NCI-H2227 (cell line): ENCODE measurements at regions not wholly inside any gene's neighbourhood (a gene's known extent, or its start where the extent isn't known, plus 50 kb on each side); places are given as distances from the start of the nearest gene placed in this dataset.

Experiments
- DNase-seq: peaks from one replicate; lab custom pipeline; 2025; ENCODE audit not compliant: unreplicated experiment; lab: John Stamatoyannopoulos, UW

DNA sequence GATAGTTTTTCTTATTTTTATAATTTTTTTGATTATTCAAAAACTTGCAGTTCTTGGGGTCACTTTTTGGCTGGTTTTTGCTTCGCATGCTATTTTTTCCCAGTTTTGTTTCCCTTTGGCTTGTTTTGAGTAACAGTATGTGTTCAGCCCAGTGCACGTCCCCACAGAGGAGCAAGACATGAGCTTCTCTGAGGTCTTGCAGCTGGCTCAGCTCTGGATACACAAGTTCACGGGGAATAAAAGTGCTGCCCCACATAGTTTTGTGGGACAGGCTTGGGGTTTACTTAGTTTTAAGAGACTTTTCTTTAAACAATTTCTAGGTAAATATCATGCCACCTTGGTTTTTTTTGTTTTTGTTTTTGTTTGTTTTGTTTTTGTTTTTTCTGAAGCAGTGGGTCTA lies 297.8 kb upstream of the IRX1 start:
- DNase-seq: no peak

DNA sequence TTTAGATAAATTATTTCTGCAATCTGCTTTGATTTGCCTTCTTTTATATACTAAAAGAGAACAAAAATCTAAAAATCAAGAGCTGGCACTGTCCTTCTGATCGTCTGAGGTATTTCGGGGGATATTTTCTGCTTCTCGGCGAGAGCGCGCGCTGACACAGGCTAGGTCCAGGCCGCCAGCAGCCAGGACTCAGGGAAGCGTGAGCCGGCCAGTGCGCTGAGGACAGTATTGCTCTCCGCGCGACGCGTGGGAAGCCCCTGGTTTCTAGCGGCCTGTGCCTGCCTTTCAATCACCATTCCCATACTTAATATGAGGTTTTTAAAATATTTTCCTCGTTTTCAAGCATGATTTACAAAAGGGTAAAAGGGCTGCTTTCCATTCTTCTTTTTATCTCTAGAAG lies 307.3 kb upstream of the IRX1 start:
- no peak for DNase-seq

DNA sequence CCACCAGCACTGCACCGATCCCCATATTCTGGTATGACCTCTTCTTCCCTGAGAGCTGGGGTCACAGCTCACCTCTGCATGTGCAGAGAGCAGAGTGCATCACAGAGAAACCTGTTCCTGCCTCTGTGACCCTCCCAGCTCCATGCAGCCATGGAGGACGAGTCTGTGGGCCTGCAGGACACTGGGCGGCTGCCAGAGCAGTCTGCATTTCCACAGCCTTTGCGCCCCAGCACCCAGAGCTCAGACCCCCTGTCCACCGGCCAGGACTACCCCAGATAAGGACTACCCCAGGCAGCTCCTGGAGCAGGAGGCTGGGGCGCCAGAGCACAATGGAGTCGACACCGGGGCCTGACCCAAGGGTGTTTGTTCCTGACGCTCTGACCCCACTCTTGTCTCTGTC lies 308.1 kb upstream of the IRX1 start:
- no peak for DNase-seq

DNA sequence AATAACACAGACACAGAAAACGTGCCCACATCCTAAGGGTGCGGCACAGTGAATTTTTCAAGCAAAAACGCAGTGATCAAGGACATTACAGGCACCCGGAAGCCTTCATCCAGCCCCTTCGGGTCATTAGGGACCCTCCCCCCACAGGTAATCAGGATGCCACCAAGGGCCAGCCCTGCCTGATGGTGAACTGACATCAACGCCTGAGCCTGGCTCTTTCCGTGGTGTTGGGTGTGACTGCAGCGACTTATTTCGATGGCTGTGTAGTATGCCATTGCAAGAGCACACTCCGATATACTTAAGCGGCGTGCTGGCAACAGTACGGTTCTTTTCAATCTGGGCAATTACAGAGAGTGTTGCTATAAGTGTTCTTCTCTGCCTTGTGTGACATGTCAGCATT lies 310.0 kb upstream of the IRX1 start:
- DNase-seq: no peak

DNA sequence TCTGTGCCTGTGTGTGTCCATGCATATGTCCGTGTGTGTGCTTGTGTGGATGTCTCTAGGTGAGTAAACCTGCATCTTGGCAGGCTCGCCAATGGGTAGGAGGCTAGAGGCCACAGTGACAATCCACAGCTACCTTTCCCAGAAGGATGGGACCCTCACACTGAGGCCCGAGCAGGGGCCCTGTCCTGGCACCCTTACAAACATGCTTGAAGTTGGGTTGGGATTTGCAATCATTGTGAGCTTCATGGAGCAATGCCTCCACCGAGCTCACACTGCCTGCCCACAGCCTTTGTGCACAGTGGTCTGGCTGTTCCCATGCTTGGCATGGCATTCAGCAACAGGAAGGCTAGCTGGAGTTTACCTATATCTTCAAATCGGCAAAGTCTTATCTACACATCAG lies 311.1 kb upstream of the IRX1 start:
- DNase-seq: no peak

DNA sequence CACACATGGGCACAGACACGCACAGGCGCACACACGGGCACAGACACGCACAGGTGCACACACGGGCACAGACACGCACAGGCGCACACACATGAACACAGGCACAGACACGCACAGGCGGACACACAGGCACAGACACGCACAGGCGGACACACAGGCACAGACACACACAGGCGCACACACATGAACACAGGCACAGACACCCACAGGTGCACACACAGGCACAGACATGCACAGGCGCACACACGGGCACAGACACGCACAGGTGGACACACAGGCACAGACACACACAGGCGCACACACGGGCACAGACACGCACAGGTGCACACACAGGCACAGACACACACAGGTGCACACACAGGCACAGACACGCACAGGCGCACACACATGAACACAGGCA lies 312.8 kb upstream of the IRX1 start:
- DNase-seq: no peak

DNA sequence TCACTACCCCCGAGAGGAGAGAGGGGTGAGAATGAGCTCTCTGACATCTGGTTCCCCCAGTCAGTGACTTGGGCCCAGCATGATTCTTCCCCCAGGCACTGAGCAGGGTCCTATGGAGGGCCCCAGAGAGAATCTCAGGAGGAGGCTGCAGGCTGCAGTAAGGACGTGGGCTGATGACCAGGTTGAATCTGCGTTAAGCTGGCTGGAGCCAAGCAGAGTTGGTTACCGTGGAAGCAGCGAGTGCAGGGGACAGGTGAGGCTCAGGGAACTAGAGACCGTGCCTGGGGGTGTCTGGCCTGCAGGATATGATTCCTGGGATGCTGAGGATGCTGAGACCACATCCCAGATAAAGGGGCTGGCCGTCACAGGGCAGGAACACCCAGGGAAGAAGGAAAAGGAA lies 314.3 kb upstream of the IRX1 start:
- no peak for DNase-seq

DNA sequence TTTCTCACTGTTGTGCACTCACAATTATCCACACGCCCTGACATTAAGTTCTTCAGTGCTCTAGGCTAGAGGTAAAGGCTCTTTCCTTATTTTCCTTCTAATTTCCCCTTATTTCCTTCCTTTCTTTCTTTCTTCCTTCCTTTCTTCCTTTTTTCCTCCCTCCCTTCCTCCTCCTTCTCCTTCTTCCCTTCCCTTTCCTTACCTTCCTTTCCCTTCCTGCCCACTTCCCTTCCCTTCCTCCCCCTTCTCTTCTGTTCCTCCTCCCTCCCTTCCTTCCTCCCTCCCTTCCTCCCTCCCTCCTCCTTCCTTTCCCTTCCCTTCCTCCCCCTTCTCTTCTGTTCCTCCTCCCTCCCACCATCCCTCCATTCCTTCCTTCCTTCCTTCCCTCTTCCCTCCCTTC lies 317.0 kb upstream of the IRX1 start:
- DNase-seq: no peak

DNA sequence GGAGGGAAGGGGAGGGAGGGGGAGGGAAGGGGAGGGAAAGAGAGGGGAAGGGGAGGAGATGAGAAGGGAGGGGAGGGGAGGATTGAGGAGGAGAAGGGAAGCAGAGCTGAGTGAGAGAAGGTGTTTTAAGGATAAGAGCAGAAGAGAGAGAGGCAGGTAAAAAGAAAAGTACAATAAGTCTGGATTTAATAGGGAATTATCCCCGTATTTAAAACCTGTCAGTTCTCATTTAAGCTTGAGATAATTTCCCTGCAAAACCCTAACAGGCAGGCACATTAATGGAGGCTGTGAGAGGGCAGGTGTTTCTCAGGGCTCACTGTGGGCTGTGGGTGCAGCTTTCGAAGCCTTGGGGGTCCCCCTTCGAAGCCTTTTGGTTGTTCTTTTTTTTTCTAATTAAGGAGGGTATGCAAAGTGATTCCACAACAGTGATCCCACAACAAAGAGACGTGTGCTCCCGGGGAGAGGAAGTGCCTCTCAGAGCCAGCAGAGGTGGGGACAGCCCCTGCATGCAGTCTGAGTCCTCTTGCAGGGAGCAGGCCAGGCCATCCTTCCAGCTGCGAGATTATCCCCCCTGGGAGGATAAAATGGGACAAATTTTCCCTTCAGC lies 317.9 kb upstream of the IRX1 start:
- no peak for DNase-seq

DNA sequence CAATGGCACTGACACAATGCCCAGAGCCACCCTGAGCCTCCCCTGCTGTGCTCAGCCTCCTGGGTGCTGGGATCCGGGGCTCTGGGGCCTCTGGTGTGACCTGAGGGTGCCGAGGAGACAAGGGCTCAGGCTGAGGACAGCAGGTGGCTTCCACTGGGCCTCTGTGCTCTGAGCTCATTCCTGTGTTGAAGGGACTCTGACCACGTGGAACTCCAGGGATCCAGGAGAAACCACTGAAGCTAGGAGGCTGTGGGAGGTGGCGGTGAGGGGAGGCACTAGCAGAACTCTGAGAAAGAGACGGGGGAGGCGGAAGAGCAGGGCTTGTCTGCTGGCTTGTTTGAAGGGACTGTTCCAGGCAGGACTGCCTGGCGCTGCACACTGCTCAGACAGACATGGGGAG lies 318.7 kb upstream of the IRX1 start:
- DNase-seq: no peak

DNA sequence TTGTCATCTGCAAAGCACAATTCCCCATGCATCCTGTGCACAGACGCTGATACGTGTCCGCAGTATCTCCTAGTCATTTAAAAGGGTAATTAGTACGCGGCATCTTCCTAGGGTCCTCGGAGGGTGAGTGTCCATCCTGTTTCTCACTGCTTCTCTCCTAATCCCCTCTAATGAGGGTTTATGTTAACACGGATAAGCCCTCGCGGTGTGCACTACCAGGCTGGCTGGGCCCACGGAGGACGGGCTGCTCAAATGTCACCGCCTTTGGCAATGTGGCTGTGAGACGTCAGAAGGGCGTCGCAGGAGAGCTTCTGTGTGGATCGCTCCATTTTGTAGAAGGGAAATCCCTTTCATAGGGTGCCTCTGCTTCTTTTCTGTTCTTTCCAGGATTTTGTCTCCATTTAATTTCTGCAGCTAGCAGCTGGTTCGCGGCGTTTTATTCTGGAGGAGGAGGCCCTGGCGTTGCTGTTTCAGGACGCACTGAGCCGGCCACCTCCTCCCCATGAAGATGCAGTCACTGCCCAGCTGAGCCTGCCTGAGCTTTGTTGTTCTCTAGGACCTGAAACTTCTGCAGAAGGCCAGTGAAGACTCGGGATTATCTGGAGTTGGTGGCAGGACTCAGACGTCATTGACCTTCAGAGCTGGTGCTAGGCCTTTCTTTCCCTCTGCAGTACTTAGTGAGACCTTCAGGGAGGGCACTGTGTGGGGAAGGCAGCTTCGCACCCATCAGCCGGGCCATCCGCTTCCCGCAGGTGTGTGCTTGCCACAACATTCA lies 326.1 kb upstream of the IRX1 start:
- DNase-seq: no peak

DNA sequence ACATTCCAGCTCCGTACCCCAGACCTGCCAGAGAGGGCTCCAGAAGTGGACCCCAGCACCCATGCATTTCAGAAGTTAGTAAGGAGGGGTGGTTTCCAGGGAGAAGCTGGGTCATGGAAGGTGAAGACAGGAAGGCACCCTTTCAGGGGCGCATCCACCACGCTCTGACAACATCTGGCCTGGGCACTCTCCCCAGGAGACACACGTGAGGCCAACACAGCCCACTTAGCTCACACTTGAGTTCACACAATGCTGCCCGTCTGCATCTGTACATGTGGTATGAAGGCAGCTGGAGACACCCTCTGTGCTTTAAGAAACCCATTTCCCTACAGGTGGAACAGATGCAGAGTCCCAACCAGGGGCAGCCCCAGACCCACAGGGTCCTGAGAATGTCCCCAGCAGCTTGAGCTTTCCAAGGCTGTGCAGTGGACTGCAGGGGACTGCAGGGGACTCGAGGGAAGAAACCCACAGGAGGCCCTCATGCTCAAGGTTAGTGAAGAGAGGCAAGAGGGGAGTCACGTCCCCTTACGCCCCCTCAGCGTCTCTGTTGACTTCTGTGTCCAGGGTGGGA lies 326.8 kb upstream of the IRX1 start:
- no peak for DNase-seq

DNA sequence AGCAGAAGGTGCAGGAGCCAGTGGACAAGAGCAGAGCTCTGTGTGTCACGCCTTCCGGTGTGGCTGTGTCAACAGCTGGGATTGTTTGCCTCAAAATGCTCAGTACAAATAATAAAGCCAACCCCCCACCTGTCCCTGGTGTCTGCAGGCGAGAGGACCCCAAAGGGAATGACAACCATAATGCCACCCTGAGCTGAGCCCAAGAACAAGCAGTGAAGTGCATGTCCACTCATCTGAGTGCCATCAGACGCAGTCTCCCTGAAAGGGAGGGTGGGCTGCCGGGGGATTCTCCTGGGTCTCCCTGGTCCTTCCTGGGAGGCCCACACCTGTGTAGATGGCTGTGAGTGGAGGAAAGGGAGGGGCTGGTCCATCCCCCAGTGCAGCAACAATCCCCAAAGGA lies 328.8 kb upstream of the IRX1 start:
- no peak for DNase-seq

DNA sequence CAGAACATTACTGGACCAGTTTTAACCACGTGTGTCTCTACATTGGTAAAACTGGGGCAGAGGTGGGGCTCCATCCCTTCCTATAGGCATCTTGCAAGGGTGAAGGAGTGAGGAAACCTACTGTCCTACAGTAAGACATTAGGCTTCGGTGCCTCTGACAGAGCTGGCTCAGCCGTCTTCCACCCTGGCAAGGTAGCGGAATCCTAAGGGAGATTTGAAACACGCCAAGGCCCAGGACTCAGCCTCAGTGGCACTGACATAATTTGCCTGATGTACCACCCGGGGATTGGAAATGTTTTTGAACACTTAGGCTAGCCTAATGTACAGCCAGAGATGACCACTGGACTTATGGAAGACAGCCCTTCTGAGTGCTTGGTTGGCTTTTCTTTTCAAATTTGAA lies 329.7 kb upstream of the IRX1 start:
- DNase-seq: no peak

DNA sequence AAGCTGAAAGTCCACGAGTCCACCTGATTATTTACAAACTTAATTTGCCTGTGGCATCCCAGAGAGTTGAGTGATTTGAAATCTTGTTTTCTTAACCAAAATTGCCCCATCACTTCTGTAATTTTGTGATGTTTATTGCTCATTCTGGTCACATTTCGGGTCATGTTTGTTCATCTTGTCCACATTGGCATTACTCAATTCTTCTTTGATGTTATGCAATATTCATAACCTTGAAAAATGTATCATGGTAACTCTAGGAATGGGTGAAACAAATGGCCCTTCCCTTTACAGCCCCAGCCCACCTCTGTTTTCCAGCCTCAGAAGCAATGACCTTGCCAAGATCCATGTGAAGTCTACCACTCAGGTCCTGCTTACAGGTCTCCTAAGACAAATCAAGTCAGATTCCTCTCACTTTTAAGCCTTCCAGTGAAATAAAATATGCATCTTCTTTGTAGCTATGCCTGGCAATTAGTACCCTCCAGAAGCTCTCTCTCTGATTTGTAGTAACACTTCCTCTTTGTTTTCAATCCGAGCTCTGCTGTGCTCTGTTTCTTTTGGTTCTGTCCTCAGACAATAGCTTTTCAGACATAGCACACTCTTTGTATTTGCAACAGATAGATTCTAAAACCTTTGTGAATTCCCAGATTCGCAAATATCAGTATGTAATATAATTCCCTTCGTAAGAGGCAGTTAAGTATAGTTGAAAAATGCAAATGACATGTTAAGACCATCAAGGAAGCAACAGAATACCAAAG lies 330.3 kb upstream of the IRX1 start:
- no peak for DNase-seq

DNA sequence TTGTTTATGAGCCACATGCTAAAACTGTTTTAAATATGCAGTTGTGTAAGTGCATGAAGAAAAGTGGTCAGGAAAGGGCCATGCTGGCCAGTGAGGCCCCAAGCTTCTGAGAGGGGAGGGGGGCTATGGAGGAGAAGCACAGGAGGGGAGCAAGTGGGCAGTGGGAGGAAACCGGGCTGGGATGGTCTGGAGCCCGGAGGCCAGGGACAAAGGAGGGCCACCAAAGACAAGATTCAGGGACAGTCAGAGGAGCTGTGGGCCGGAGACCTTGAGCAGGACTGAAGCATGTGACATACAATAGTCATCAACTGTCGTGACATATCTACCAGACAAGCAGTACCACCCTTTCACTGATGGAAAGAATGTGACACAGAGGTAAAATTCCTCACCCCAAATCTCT lies 333.2 kb upstream of the IRX1 start:
- no peak for DNase-seq

DNA sequence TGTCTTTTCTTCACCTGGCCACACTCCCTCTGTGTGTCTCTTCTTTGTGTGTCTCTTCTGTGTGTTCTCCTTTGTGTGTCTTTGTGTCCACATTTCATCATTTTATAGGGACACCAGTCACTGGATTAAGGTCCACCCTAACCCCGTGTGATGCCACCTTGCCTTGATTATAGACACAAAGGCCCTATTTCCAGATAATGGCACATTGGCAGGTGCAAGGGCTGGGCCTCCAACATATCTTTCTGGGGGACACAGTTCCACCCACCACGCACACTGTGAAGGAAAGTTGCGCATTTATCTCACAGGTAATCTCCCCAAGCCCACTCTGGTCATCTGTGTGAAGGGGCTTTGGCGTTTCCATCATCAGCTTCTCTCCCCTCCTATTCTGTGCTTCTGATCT lies 334.6 kb upstream of the IRX1 start:
- no peak for DNase-seq

DNA sequence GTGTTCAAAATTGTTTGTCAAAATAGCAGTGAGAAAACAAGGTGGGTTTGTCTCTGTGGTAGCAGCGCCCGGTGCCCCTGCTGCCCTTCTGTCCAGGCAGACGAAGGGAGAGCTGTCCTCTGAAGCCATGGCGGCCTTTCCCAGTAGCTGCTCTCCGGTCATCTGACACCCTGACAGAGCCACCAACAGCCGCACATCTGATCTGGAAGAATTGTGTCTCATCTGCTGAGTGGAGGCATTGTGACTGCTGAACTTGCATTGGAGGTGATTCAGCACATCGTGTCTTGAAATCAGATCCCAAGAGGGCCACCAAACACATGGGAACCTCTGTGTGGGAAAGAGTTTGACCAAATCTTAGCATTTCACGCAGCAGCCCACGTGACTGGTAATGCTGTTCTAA lies 337.6 kb upstream of the IRX1 start:
- no peak for DNase-seq

DNA sequence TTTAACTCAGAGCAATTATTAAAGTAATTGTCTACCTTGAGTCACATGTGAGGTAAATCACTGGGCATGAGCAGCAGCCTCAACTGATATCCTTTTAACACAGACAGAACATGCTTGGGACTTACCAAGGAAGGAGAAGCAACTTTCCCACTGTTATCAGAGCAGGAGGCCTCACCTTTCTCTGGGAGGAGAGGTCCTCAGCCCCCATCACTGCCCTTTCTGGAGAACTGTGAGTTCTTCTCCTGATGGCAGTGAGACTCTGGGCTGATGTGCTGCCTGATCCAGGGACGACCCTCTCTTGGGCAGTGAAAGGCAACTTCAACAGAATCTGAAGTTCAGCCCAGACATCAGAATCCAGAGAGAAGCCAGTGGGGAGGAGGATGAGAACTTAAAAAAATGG lies 343.4 kb upstream of the IRX1 start:
- no peak for DNase-seq

DNA sequence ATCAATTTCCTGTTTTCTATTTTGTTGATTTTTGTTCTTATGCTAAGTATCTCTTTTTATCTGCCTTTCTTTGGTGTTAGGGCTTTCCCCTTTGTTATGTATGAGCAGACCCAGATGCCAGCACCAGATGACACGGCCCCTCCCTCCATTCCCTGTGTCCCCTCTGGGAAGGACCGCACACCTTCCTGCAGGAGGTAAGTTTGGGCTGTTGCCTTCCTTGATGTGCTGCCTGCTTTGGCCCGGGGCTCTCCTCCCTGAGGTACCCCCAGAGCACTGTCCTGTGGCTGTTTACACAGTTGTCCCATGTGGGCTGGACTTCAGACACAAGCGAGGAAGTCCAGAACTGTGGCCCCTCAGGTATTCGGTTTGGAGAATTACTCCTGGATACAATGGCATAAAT lies 343.8 kb upstream of the IRX1 start:
- DNase-seq: no peak

DNA sequence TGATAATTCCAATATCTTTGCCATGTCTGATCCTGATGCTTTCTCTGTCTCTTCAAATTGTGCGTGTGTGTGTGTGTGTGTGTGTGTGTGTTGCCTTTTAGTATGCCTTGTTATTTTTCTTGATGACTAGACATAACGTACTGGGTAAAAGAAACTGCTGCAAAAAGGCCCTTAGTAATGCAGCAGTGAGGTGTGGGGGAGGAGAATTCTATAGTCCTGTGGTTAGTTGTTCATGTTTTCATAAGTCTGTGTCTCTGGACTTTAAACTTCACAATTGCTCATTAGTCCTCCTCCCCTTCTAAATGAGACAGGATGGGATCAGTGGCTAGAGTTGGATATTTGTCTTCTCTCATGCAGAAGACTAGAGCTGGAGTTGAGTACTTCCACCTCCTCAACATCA lies 346.2 kb upstream of the IRX1 start:
- DNase-seq: no peak

DNA sequence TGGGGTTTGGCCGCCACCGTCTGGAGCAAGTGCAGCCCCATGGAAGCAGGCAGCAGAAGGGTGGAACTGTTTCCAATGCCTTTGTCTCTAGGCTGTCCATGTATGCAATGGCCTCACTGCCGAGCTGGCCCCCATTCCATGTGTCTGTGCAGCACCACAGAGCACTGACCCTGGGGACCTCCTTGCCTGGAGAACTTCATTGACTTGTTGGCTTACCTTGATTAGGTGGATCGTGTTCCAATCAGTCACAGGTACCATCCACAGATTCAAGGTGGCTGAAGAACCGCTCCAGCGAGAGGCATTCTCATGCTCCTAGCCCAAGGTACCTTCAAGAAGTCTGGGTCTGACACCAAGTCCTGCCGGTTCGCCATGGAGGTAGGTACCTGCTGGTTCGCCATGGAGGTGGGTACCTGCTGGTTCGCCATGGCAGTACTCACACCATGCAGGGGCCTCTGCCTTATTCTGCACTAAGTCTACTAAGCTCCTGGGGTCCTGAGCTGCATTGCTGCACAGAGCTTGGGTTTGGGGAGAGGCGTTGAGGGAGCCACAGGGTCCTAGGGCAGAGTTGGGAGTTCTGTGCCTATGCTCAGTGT lies 358.3 kb upstream of the IRX1 start:
- no peak for DNase-seq
